GM12872 (cell line): ENCODE measurements at regions not wholly inside any gene's neighbourhood (a gene's known extent, or its start where the extent isn't known, plus 50 kb on each side); places are given as distances from the start of the nearest gene placed in this dataset.

Experiments used
- TF ChIP-seq, protein P1 (sequence below): IDR thresholded peaks from 3 replicates; pipeline ENCODE4 v1.5.1; 2011; ENCODE audit warnings: low read depth, mild to moderate bottlenecking, low read length, moderate library complexity; ENCODE audit not compliant: insufficient read depth

GRCh38 chr3:110293660-110294059, 778.0 kb upstream of the NECTIN3 start:
- TF ChIP-seq, protein P1, sequence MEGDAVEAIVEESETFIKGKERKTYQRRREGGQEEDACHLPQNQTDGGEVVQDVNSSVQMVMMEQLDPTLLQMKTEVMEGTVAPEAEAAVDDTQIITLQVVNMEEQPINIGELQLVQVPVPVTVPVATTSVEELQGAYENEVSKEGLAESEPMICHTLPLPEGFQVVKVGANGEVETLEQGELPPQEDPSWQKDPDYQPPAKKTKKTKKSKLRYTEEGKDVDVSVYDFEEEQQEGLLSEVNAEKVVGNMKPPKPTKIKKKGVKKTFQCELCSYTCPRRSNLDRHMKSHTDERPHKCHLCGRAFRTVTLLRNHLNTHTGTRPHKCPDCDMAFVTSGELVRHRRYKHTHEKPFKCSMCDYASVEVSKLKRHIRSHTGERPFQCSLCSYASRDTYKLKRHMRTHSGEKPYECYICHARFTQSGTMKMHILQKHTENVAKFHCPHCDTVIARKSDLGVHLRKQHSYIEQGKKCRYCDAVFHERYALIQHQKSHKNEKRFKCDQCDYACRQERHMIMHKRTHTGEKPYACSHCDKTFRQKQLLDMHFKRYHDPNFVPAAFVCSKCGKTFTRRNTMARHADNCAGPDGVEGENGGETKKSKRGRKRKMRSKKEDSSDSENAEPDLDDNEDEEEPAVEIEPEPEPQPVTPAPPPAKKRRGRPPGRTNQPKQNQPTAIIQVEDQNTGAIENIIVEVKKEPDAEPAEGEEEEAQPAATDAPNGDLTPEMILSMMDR, result no peak

GRCh38 chr3:110296885-110297284, 774.7 kb upstream of the NECTIN3 start:
- TF ChIP-seq, protein P1, result no peak

DNA sequence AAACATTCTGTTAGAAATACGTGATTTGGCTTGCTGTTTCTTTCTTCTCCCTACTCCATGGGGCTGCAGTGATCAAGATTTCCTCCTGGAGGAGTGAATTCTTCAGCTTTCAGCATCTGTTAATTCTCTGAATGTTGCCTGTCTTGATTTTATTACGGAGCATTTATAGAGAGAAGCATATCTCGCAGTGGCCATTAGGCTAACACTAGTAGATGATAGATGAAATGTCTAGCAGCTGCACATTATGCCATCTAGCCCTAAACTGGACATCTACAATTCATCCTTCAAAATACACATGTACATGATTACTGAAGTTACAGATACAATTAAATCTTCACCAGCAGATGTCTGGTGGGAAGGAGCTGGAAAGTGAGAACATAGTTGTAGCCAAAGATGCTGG, 769.8 kb upstream of the NECTIN3 start:
- TF ChIP-seq, protein P1, result no peak

DNA sequence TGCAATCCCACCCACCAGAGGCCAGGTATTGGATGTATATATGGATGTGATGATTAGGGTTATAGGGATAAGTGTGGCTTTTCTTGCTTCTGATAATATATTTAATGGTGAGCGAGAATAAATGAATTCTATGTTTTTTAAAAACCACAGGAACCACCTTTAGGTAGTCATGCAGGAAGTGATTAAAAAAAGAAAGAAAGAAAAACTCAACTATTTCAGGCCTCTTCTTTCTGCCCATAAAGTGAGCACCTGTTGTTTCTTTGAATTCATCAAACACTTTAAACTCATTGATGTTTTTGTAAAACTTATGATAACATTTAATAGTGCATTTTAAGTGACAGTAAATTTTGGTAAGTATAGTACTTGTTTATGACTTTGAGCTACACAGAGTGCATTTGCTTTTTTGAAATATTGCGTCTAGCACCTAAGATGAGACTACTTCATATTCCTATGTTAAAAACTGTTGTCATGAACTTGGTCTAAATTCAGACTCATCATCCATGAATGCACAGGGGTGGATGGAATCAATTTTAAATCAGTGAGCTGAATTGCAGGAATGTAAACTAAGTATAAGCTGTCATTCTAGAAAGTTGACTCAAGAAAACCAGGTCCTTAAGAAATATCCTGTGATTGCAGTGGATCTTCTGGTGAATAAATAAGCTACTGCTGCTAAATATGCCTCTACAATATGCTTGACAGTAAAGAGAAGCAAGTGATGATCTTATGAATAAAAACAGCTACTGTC, 764.4 kb upstream of the NECTIN3 start:
- TF ChIP-seq, protein P1, result no peak

- TF ChIP-seq, protein P1, result no peak
Observed at GRCh38 chr3:110311541-110311940, 760.1 kb upstream of the NECTIN3 start.

GRCh38 chr3:110314512-110315114, 757.0 kb upstream of the NECTIN3 start:
- TF ChIP-seq, protein P1, result peak; percentile 85

DNA sequence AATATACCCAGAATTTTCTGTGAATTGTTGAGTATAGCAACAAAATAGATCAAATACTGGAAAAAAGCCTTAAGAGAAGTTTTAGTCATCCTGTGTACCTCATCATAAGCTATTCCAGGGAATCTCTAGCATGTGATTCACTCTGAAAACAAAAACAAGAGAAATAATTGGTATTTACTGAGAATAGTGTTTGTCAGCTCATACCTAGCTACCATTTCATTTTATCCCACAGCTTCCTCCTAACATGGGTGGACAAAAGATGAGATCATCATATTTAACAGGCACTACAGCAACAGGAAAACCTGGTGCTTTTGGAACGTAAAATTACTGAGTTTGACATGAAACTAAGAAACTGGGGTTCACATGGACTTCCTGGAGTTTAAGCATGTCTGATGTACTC, 753.5 kb upstream of the NECTIN3 start:
- TF ChIP-seq, protein P1, result no peak
